Neuronal stem cell (in vitro differentiated cells): ENCODE measurements at regions not wholly inside any gene's neighbourhood (a gene's known extent, or its start where the extent isn't known, plus 50 kb on each side); places are given as distances from the start of the nearest gene placed in this dataset.

Experiments used
- DNase-seq: peaks from one replicate; pipeline ENCODE4 v3.0.0-alpha.2; 2013; ENCODE audit warnings: low spot score
- H2AFZ ChIP-seq: one replicate; pipeline ENCODE4 v1.6.1; 2013; ENCODE audit warnings: mild to moderate bottlenecking, low read length, inconsistent platforms
- H2AK5ac ChIP-seq: 2 replicates; pipeline ENCODE4 v1.6.1; 2013; ENCODE audit warnings: low read depth, mild to moderate bottlenecking, inconsistent platforms, low read length, moderate library complexity, mixed read lengths
- H2BK120ac ChIP-seq: 2 replicates; pipeline ENCODE4 v1.6.1; 2013; ENCODE audit warnings: low read depth, mild to moderate bottlenecking, inconsistent platforms, low read length, moderate library complexity, mixed read lengths
- H2BK12ac ChIP-seq: one replicate; pipeline ENCODE4 v1.6.1; 2013; ENCODE audit warnings: low read length, inconsistent platforms
- H2BK15ac ChIP-seq: 2 replicates; pipeline ENCODE4 v1.6.1; 2013; ENCODE audit warnings: mild to moderate bottlenecking, low read length, inconsistent platforms, mixed read lengths
- H2BK5ac ChIP-seq: one replicate; pipeline ENCODE4 v1.6.1; 2013; ENCODE audit warnings: inconsistent platforms, mild to moderate bottlenecking, low read length, moderate library complexity
- H3K14ac ChIP-seq: one replicate; pipeline ENCODE4 v1.6.1; 2013; ENCODE audit warnings: low read length, inconsistent platforms
- H3K18ac ChIP-seq: 2 replicates; pipeline ENCODE4 v1.6.1; 2013; ENCODE audit warnings: low read length, inconsistent platforms
- H3K23ac ChIP-seq: 2 replicates; pipeline ENCODE4 v1.6.1; 2013; ENCODE audit warnings: low read depth, mild to moderate bottlenecking, mixed read lengths, low read length, inconsistent platforms; ENCODE audit not compliant: poor library complexity
- H3K27ac ChIP-seq: replicated peaks from 3 replicates; pipeline ENCODE4 v1.5.1; 2013; ENCODE audit warnings: low read length, inconsistent platforms
- H3K27me3 ChIP-seq, 3 experiments: 2 replicates each; pipeline ENCODE4 v1.6.1; 2013; ENCODE audit warnings: low read length in 3 of 3, mild to moderate bottlenecking in 2 of 3, inconsistent platforms in 1 of 3, low read depth in 1 of 3, mixed read lengths in 1 of 3, moderate library complexity in 1 of 3; ENCODE audit not compliant: control insufficient read depth in 3 of 3, insufficient read depth in 3 of 3
- H3K36me3 ChIP-seq, 2 donors: replicated peaks in 1 of 2; 2 replicates each; pipeline ENCODE4 v1.6.1; 2013; ENCODE audit warnings: low read length in 2 of 2; ENCODE audit not compliant: control insufficient read depth in 2 of 2, insufficient read depth in 2 of 2
- H3K4ac ChIP-seq: 2 replicates; pipeline ENCODE4 v1.6.1; 2013; ENCODE audit warnings: inconsistent platforms, mild to moderate bottlenecking, low read length, moderate library complexity
- H3K4me1 ChIP-seq, 2 donors: 1 replicate in 1 of 2; 2 replicates in 1 of 2; pipeline ENCODE4 v1.6.1; 2013; ENCODE audit warnings: low read length in 2 of 2, low read depth in 1 of 2; ENCODE audit not compliant: control insufficient read depth in 2 of 2, insufficient read depth in 1 of 2
- H3K4me2 ChIP-seq: one replicate; pipeline ENCODE4 v1.6.1; 2013; ENCODE audit warnings: mild to moderate bottlenecking, low read length, inconsistent platforms; ENCODE audit not compliant: insufficient read depth, poor library complexity, severe bottlenecking
- H3K4me3 ChIP-seq, 2 donors: 2 replicates each; pipeline ENCODE4 v1.5.1; 2013; ENCODE audit warnings: low read length in 2 of 2, mild to moderate bottlenecking in 2 of 2, inconsistent platforms in 1 of 2, moderate library complexity in 1 of 2
- H3K79me1 ChIP-seq: one replicate; pipeline ENCODE4 v1.6.1; 2013; ENCODE audit warnings: low read depth, mild to moderate bottlenecking, inconsistent platforms, low read length, moderate library complexity
- H3K9ac ChIP-seq: one replicate; pipeline ENCODE4 v1.6.1; 2013; ENCODE audit warnings: mild to moderate bottlenecking, low read depth, low read length, inconsistent platforms; ENCODE audit not compliant: poor library complexity
- H3K9me3 ChIP-seq, 2 donors: replicated peaks in 1 of 2; 2 replicates each; pipeline versions ENCODE3 to v1.6.1; 2013; ENCODE audit warnings: low read length in 2 of 2, mild to moderate bottlenecking in 2 of 2, inconsistent platforms in 1 of 2, low read depth in 1 of 2, mixed read lengths in 1 of 2, moderate library complexity in 1 of 2; ENCODE audit not compliant: control insufficient read depth in 2 of 2, insufficient read depth in 1 of 2
- H4K8ac ChIP-seq: one replicate; pipeline ENCODE4 v1.6.1; 2013; ENCODE audit warnings: low read depth, mild to moderate bottlenecking, inconsistent platforms, low read length, moderate library complexity
- H4K91ac ChIP-seq: one replicate; pipeline ENCODE4 v1.6.1; 2013; ENCODE audit warnings: low read length, low read depth, mild to moderate bottlenecking, inconsistent platforms; ENCODE audit not compliant: poor library complexity
- WGBS, 2 donors: extraction: QIAGEN DNeasy Blood & Tissue Kit; methylation state at CpG; one replicate each; pipeline ENCODE4 v1.1.7; 2013; ENCODE audit warnings: missing lambda C conversion rate in 2 of 2, mixed read lengths in 1 of 2; ENCODE audit not compliant: insufficient read length in 2 of 2, insufficient replicate concordance in 1 of 2; ENCODE audit errors: extremely low coverage in 2 of 2; 5-methylcytosine and 5-hydroxymethylcytosine counted together

DNA sequence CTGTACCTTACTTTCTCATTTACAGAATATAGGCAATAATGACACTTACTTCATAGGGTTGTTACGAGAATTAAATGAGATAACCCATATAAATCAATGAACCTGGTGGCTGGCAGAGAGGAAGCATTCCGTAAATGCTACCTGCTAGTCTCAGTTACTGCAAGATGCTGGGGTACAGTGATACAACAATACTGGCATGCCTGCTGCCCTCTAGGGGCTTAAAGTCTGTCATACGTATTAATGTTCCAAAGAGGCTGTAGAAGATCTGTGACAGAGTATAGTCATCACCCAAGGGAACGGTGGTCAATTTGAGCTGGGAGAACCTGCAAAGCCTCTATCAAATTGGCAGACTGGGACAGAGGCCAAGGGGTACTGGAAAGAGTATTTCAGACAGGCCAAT lies 421.5 kb downstream of the GPAM start:
- Histone ChIP-seq H2AFZ (no peak overlapping the region), H3K4me3 (no peak overlapping the region), H3K36me3 (no peaks in the 10 kb centered on the region), H3K9ac (no peak overlapping the region), H3K27me3 (no peaks in the 10 kb centered on the region), H2AK5ac (no peak overlapping the region), H4K91ac (no peak overlapping the region), H2BK12ac (no peak overlapping the region), H3K14ac (no peak overlapping the region), H3K23ac (no peak overlapping the region), H3K79me1 (no peaks in the 10 kb centered on the region), H4K8ac (no peak overlapping the region), H3K9me3 (peaks cover 0 to 1% of the 10 kb centered on the region in 2 donors), H3K4me1 (no peaks in the 10 kb centered on the region), H3K18ac (no peak overlapping the region), H3K4ac (no peak overlapping the region), H3K4me2 (no peak overlapping the region), H3K27ac (no peak overlapping the region), H2BK120ac (no peak overlapping the region), H2BK15ac (no peak overlapping the region), H2BK5ac (no peak overlapping the region)
- DNase-seq: no peak
- no CpG with 5 or more reads among the region's 4 CpGs for WGBS, 2 donors

- Histone ChIP-seq H3K4me2 (no peak overlapping the region), H2BK12ac (no peak overlapping the region), H3K36me3 (no peaks in the 10 kb centered on the region), H3K27ac (no peak overlapping the region), H2AFZ (no peak overlapping the region), H2BK15ac (no peak overlapping the region), H2BK120ac (no peak overlapping the region), H3K18ac (no peak overlapping the region), H3K4me3 (no peak overlapping the region), H2BK5ac (no peak overlapping the region), H3K27me3 (no peaks in the 10 kb centered on the region), H3K14ac (no peak overlapping the region), H4K91ac (no peak overlapping the region), H3K23ac (no peak overlapping the region), H3K79me1 (no peaks in the 10 kb centered on the region), H3K4me1 (no peaks in the 10 kb centered on the region), H2AK5ac (no peak overlapping the region), H3K9ac (no peak overlapping the region), H4K8ac (no peak overlapping the region), H3K9me3 (peaks cover 0 to 1% of the 10 kb centered on the region in 2 donors), H3K4ac (no peak overlapping the region)
- DNase-seq: no peak
- WGBS, 2 donors: no CpG with 5 or more reads among the region's 2 CpGs
These were observed 418.3 kb downstream of the GPAM start for GRCh38 chr10:111765216-111765615.

DNA sequence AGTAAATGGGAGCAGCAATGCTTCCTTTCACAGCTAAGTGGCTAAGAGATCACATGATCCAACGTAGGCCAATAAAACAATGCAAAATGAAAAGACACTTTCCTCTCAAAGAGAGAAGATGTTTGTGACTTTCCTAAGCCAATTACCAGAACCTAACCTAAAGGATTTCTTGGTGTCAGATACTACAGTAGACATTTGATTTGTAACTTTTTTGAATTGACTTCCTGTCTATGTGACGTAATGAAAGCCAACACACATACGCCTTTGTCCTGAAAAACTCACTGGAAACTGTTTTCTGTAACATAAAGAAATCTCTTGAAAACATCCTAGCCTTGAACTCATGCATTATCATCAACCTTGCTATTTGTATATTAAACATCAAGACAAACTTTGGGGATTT lies 417.1 kb downstream of the GPAM start:
- H2AFZ ChIP-seq: no peak overlapping the region
- no peak overlapping the region for H2BK120ac ChIP-seq
- H3K4ac ChIP-seq: no peak overlapping the region
- H2AK5ac ChIP-seq: no peak overlapping the region
- H3K23ac ChIP-seq: no peak overlapping the region
- H3K79me1 ChIP-seq: no peaks in the 10 kb centered on the region
- H3K9me3 ChIP-seq: peaks cover 0 to 1% of the 10 kb centered on the region in 2 donors
- no peaks in the 10 kb centered on the region for H3K27me3 ChIP-seq
- no peak overlapping the region for H3K9ac ChIP-seq
- H2BK15ac ChIP-seq: no peak overlapping the region
- no peak overlapping the region for H4K8ac ChIP-seq
- no peak overlapping the region for H3K14ac ChIP-seq
- no peak overlapping the region for H3K4me3 ChIP-seq
- H4K91ac ChIP-seq: no peak overlapping the region
- H3K4me2 ChIP-seq: no peak overlapping the region
- H3K36me3 ChIP-seq: no peaks in the 10 kb centered on the region
- WGBS, 2 donors: no CpG with 5 or more reads among the region's 3 CpGs
- no peak overlapping the region for H2BK12ac ChIP-seq
- no peak overlapping the region for H3K18ac ChIP-seq
- H3K4me1 ChIP-seq: no peaks in the 10 kb centered on the region
- H2BK5ac ChIP-seq: no peak overlapping the region
- H3K27ac ChIP-seq: no peak overlapping the region
- DNase-seq: no peak

DNA sequence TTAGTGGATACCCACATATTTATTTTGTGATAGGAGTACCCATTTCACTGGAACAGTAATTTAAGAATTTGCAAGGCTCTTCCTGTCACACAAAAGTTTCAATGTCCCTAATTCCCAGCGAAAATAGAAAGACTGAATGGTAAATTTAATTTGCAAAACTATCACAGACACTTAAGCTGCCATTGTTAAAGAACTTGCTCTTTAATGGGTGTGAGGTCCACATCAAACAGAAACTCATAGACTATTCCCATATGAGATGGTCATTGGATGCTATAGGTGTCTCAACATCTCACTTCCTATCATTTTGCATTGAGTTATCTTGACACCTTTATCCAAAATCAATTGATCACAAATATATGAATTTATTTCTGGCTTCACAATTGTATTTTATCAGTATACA lies 415.9 kb downstream of the GPAM start:
- no peak overlapping the region for H3K23ac ChIP-seq
- H3K14ac ChIP-seq: no peak overlapping the region
- no peaks in the 10 kb centered on the region for H3K4me1 ChIP-seq
- no peak overlapping the region for H3K9ac ChIP-seq
- no peak overlapping the region for H2BK120ac ChIP-seq
- H3K9me3 ChIP-seq: no peaks in the 10 kb centered on the region
- H2BK15ac ChIP-seq: no peak overlapping the region
- no peak overlapping the region for H3K4me2 ChIP-seq
- no peak overlapping the region for H2BK12ac ChIP-seq
- H2BK5ac ChIP-seq: no peak overlapping the region
- no peak for DNase-seq
- H3K36me3 ChIP-seq: no peaks in the 10 kb centered on the region
- no peak overlapping the region for H3K18ac ChIP-seq
- no peak overlapping the region for H2AFZ ChIP-seq
- H2AK5ac ChIP-seq: no peak overlapping the region
- no peak overlapping the region for H3K4me3 ChIP-seq
- no peak overlapping the region for H4K91ac ChIP-seq
- H3K27me3 ChIP-seq: no peaks in the 10 kb centered on the region
- H3K79me1 ChIP-seq: no peaks in the 10 kb centered on the region
- H3K27ac ChIP-seq: no peak overlapping the region
- H3K4ac ChIP-seq: no peak overlapping the region
- WGBS, 2 donors: no CpG with 5 or more reads among the region's 1 CpG
- no peak overlapping the region for H4K8ac ChIP-seq
